Astrocyte of the spinal cord (primary cell): ENCODE measurements at regions not wholly inside any gene's neighbourhood (a gene's known extent, or its start where the extent isn't known, plus 50 kb on each side); places are given as distances from the start of the nearest gene placed in this dataset.

Experiments
- DNase-seq: peaks from one replicate; pipeline ENCODE4 v3.0.0; 2011; ENCODE audit warnings: low read depth, low spot score
- H3K4me3 ChIP-seq: 2 replicates; pipeline ENCODE4 v1.5.1; 2011; ENCODE audit warnings: low read depth, mild to moderate bottlenecking, low read length, moderate library complexity
- in situ Hi-C: cut with HindIII; loops from 2 replicates; pipeline ENCODE4 v1.10.0; 2017; ENCODE audit warnings: low sequenced_read_pairs
- TF ChIP-seq, protein P1 (sequence below): IDR thresholded peaks from 2 replicates; pipeline ENCODE4 v1.5.1; 2012; ENCODE audit warnings: low read depth, mild to moderate bottlenecking, low read length, inconsistent platforms

DNA sequence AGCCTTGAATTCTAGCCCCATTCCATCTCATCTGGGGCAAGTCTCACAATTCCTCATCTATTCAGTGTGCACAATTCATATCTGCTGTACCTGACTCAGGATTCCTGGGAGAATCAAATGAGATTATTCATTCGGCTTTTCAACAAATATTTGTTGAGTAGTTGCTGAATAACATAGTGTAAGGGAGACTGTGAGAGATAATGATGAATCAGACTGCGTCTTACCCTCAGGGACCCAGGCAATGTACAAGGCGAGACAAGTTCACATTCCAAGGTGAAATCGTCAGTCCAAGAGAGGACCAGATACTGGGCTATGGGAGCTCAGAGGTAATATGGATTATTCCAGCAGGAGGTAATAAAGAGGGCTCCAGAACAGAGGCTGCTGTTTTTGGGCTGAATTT lies 67.8 kb upstream of the SMYD2 start:
- TF ChIP-seq, protein P1, sequence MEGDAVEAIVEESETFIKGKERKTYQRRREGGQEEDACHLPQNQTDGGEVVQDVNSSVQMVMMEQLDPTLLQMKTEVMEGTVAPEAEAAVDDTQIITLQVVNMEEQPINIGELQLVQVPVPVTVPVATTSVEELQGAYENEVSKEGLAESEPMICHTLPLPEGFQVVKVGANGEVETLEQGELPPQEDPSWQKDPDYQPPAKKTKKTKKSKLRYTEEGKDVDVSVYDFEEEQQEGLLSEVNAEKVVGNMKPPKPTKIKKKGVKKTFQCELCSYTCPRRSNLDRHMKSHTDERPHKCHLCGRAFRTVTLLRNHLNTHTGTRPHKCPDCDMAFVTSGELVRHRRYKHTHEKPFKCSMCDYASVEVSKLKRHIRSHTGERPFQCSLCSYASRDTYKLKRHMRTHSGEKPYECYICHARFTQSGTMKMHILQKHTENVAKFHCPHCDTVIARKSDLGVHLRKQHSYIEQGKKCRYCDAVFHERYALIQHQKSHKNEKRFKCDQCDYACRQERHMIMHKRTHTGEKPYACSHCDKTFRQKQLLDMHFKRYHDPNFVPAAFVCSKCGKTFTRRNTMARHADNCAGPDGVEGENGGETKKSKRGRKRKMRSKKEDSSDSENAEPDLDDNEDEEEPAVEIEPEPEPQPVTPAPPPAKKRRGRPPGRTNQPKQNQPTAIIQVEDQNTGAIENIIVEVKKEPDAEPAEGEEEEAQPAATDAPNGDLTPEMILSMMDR, result no peak
- no peak overlapping the region for H3K4me3 ChIP-seq
- in situ Hi-C loops, result no loop called here
- no peak for DNase-seq

DNA sequence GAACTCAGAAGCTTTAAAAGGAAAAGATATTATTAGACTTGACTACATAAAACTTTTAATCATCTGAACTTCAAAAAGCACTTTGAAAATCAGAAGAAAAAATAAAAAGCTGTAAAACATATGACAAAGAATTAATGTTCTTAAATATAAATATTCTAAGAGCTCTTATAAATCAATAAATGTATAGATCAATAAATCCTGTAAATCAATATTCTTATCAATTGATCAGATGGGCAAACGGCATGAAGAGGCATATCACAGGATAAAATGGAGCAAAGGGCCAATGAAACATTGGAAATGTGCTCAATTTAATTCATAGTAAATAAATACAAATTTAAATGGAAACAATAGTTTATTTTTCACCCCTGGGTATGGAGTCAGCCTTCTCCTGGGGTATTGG lies 66.1 kb upstream of the SMYD2 start:
- TF ChIP-seq, protein P1, result no peak
- H3K4me3 ChIP-seq, result no peak overlapping the region
- in situ Hi-C loops, result no loop called here
- DNase-seq, result no peak

DNA sequence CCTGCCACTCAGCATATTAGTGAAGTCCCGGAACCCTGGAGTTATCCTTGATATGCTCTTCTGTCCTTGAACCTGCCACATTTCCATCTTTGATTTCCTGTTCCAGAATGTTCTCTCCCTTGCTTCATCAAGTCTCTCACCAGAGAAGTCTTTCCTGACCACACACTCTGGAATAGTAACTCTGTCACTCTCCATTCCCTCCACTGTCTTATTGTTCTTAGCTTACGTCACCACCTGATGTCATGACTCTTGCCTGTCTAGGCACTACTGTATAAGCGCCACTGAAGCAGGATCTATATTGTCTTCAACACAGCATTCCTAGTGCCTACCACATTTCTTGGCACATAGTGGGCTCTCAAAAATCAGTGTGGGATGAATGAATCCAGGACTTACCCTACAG lies 65.4 kb upstream of the SMYD2 start:
- in situ Hi-C loops, result no loop called here
- no peak overlapping the region for H3K4me3 ChIP-seq
- TF ChIP-seq, protein P1, result no peak
- DNase-seq, result no peak

DNA sequence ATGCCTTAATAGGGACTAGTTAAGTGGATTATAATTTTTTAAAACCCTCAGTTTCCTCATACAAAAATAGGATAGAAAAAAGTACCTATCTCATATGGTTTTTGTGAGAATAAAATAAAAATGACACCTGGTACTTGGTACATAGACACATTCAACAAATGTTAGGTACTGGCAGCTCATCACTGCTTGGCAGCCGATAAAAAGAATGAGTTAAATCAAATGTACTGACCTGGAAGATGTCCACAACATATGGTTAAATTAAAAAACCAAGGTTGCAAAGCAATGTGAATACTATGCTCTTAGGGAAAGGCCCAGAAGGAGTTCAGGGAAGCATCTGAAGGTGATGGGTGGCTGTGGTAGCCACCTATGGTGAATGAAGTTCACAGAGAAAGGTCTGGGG lies 64.9 kb upstream of the SMYD2 start:
- no peak overlapping the region for H3K4me3 ChIP-seq
- TF ChIP-seq, protein P1, result no peak
- in situ Hi-C loops, result no loop called here
- no peak for DNase-seq

DNA sequence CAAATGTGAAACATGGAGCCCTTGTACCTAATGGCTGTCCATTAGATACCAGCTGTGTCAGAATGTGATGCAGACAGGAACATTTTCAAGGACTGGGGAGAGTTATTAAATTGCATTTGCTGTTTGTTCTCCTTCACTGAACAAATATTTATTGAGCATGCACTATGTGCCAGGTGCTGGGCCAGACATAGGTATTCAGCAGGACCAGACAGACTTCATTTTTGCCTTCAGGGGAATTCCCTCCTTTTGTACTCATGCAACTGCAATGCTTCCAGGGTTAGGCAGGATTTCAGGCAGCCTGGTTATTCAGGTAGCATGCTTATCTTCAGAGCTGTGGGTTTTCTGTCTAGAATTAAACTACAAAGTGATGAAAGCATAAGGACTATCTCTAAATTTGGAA lies 64.2 kb upstream of the SMYD2 start:
- H3K4me3 ChIP-seq, result no peak overlapping the region
- DNase-seq, result no peak
- in situ Hi-C loops, result no loop called here
- TF ChIP-seq, protein P1, result no peak

DNA sequence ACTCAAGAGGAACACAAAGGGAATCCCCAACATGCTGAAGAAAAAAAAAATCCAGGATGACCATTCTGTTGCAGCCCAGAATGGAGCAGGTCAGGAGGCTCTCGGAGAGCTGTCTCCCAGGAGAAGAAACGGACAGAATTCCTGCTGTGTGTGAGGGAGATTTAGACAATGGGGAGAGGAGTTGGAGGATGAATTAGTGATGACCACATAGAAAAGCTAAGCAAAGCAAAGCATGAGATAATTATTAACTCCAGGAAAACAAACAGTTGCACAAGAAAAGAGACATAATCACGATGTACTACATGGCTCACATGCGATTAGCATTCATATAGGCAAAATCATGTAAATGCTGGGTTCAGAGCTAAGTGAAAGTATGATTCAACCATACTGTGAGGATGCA lies 61.1 kb upstream of the SMYD2 start:
- in situ Hi-C loops, result no loop called here

More for the DNA sequence above, 61.1 kb upstream of the SMYD2 start:
- H3K4me3 ChIP-seq, result no peak overlapping the region
- no peak for DNase-seq
- TF ChIP-seq, protein P1, result no peak
